HG03439 (cell line): ENCODE measurements at regions not wholly inside any gene's neighbourhood (a gene's known extent, or its start where the extent isn't known, plus 50 kb on each side); places are given as distances from the start of the nearest gene placed in this dataset.
"Not testable (repeated sequence)": the region's sequence is repeated elsewhere in the genome, so short reads cannot be mapped to it uniquely, and the experiment has no call there.

Source experiments
- ATAC-seq: cut with Tn5 transposase; IDR thresholded peaks from one replicate; pipeline ENCODE4 v1.9.1; 2021; ENCODE audit warnings: mild to moderate bottlenecking, moderate library complexity; ENCODE audit not compliant: unreplicated experiment

- ATAC-seq, result no peak
Measured at GRCh38 chr10:29828956-29829355, 194.2 kb upstream of the SVIL start.

GRCh38 chr10:29828440-29828894 lies 193.7 kb upstream of the SVIL start:
- no peak for ATAC-seq

GRCh38 chr10:29827512-29827911 lies 192.7 kb upstream of the SVIL start:
- ATAC-seq, result no peak

- ATAC-seq, result no peak
Measured at GRCh38 chr10:29826801-29827450, 192.2 kb upstream of the SVIL start.

- no peak for ATAC-seq
Measured at GRCh38 chr10:29826221-29826620, 191.4 kb upstream of the SVIL start.

- ATAC-seq, result no peak
Measured at GRCh38 chr10:29823553-29824080, 188.8 kb upstream of the SVIL start.

- ATAC-seq, result no peak
Measured at GRCh38 chr10:29820890-29821461, 186.2 kb upstream of the SVIL start.

GRCh38 chr10:29816801-29817558 lies 182.2 kb upstream of the SVIL start:
- ATAC-seq, result no peak

- ATAC-seq, result no peak
Measured at GRCh38 chr10:29815572-29815971, 180.8 kb upstream of the SVIL start.

GRCh38 chr10:29811751-29812427 lies 177.1 kb upstream of the SVIL start:
- no peak for ATAC-seq

- no peak for ATAC-seq
Measured at GRCh38 chr10:29810816-29811215, 176.0 kb upstream of the SVIL start.

- ATAC-seq, result not testable (repeated sequence)
Measured at GRCh38 chr10:29810231-29810630, 175.5 kb upstream of the SVIL start.

- no peak for ATAC-seq
Measured at GRCh38 chr10:29809383-29809782, 174.6 kb upstream of the SVIL start.

- no peak for ATAC-seq
Measured at GRCh38 chr10:29807163-29807806, 172.5 kb upstream of the SVIL start.

GRCh38 chr10:29806350-29806788 lies 171.6 kb upstream of the SVIL start:
- ATAC-seq, result no peak

GRCh38 chr10:29805134-29805723 lies 170.5 kb upstream of the SVIL start:
- ATAC-seq, result no peak

GRCh38 chr10:29804025-29804852 lies 169.5 kb upstream of the SVIL start:
- no peak for ATAC-seq

- no peak for ATAC-seq
Measured at GRCh38 chr10:29802171-29802570, 167.4 kb upstream of the SVIL start.

- ATAC-seq, result no peak
Measured at GRCh38 chr10:29798921-29799690, 164.3 kb upstream of the SVIL start.
